CD4-positive, alpha-beta T cell (primary cell): ENCODE measurements at regions not wholly inside any gene's neighbourhood (a gene's known extent, or its start where the extent isn't known, plus 50 kb on each side); places are given as distances from the start of the nearest gene placed in this dataset.

Experiments used
- ATAC-seq: fragments of 200-7000 bp; cut with Tn5 transposase; one replicate; pipeline ENCODE4 v1.10.0; 2022; ENCODE audit warnings: mild to moderate bottlenecking; ENCODE audit not compliant: poor library complexity
- CTCF ChIA-PET: fragments of 350-600 bp; sonication (Branson Sonifier 250); formaldehyde crosslinking; loops from one replicate; lab custom pipeline; 2021; ENCODE audit warnings: antibody characterized with exemption, inconsistent platforms; lab: Charles Lee
- POLR2A ChIA-PET: fragments of 350-600 bp; sonication (Branson Sonifier 250); formaldehyde crosslinking; loops from one replicate; lab custom pipeline; 2021; ENCODE audit warnings: antibody characterized with exemption, inconsistent platforms; lab: Charles Lee
- DNase-seq, 14 experiments: peaks; one replicate each; pipeline ENCODE4 v3.0.0-alpha.2; 2013 to 2020; ENCODE audit warnings: mixed read lengths in 2 of 14
- H3K27ac ChIP-seq, 2 donors: one replicate each; pipeline versions ENCODE4 v1.5.1 to v1.7.0; 2013; ENCODE audit warnings: low read length in 2 of 2, low read depth in 1 of 2, mild to moderate bottlenecking in 1 of 2
- H3K27me3 ChIP-seq, 2 experiments: 1 replicate in 1 of 2; 2 replicates in 1 of 2; pipeline versions ENCODE4 v1.6.1 to v1.7.0; 2013; ENCODE audit warnings: low read length in 2 of 2, control low read depth in 1 of 2, mild to moderate bottlenecking in 1 of 2, moderate library complexity in 1 of 2; ENCODE audit not compliant: insufficient read depth in 2 of 2, control insufficient read depth in 1 of 2
- H3K36me3 ChIP-seq: one replicate; pipeline ENCODE4 v1.6.1; 2013; ENCODE audit warnings: low read length, control low read depth; ENCODE audit not compliant: insufficient read depth
- H3K4me1 ChIP-seq: one replicate; pipeline ENCODE4 v1.6.1; 2013; ENCODE audit warnings: low read length, control low read depth; ENCODE audit not compliant: insufficient read depth
- H3K4me3 ChIP-seq: one replicate; pipeline ENCODE4 v1.5.1; 2013; ENCODE audit warnings: mild to moderate bottlenecking, low read length, moderate library complexity
- H3K9me3 ChIP-seq, 2 experiments: 1 replicate in 1 of 2; 2 replicates in 1 of 2; pipeline versions ENCODE4 v1.6.1 to v1.7.0; 2013; ENCODE audit warnings: low read length in 2 of 2, mild to moderate bottlenecking in 2 of 2, control low read depth in 1 of 2, moderate library complexity in 1 of 2; ENCODE audit not compliant: control insufficient read depth in 1 of 2, insufficient read depth in 1 of 2
- H3K27ac Mint-ChIP-seq: one replicate; pipeline ENCODE4 v1.8.0; 2020; ENCODE audit warnings: mixed read lengths
- H3K27me3 Mint-ChIP-seq: one replicate; pipeline ENCODE4 v1.8.0; 2021; ENCODE audit warnings: mixed read lengths
- H3K36me3 Mint-ChIP-seq: one replicate; pipeline ENCODE4 v1.8.0; 2021; ENCODE audit warnings: low read depth, mixed read lengths
- H3K4me1 Mint-ChIP-seq: one replicate; pipeline ENCODE4 v1.8.0; 2021; ENCODE audit warnings: low read depth, mixed read lengths
- H3K4me3 Mint-ChIP-seq: one replicate; pipeline ENCODE4 v1.8.0; 2020; ENCODE audit warnings: mild to moderate bottlenecking, mixed read lengths
- H3K9me3 Mint-ChIP-seq: one replicate; pipeline ENCODE4 v1.8.0; 2020; ENCODE audit warnings: mixed read lengths
- intact Hi-C, 2 experiments: fragments of 100-400 bp; cut with DNase I in 1 of 2; cut with micrococcal nuclease in 1 of 2; formaldehyde crosslinking; loops; one replicate each; pipeline versions ENCODE4 v1.15.1 to v1.9.0; 2023 to 2025; cut with DNase I, micrococcal nuclease
- TF ChIP-seq, protein P1 (sequence below): fragments of 200-600 bp; IDR thresholded peaks from one replicate; pipeline ENCODE4 v1.8.0; 2022; ENCODE audit warnings: antibody characterized with exemption, mild to moderate bottlenecking

DNA sequence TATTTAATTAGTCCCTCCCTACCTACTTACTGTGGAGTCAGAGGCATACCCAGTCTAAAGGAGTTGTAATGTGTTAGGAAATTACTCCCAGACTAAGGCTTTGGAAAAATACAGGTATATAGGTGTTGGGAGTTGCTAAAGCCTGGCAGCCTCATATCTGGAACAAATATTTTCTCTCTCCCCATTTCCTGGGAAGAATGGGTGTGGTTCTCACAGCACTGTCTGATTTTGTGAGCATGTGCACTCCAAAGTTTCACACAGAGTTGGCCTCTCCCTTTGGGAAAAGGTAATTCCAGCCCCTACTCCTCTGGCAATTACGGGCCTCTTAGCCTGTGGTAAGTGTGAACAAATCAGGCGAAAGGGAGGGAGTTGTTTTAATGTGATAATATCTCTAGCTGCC lies 187.0 kb downstream of the MID1IP1 start:
- ATAC-seq (no peak), DNase-seq (no peak)
- no peaks in the 10 kb centered on the region for H3K36me3 Mint-ChIP-seq
- H3K27me3 Mint-ChIP-seq: no peaks in the 10 kb centered on the region
- ChIA-PET POLR2A (no interaction called here), CTCF (interaction anchor here (1.8 kb wide), 1 partner anchor 220 kb away, joined by 4 read pairs; no protein-coding TSS in a partner anchor)
- Histone ChIP-seq H3K4me3 (no peak overlapping the region), H3K27me3 (no peaks in the 10 kb centered on the region), H3K27ac (no peak overlapping the region), H3K4me1 (no peaks in the 10 kb centered on the region), H3K9me3 (no peaks in the 10 kb centered on the region), H3K36me3 (no peaks in the 10 kb centered on the region)
- no peak overlapping the region for H3K27ac Mint-ChIP-seq
- TF ChIP-seq, protein P1, sequence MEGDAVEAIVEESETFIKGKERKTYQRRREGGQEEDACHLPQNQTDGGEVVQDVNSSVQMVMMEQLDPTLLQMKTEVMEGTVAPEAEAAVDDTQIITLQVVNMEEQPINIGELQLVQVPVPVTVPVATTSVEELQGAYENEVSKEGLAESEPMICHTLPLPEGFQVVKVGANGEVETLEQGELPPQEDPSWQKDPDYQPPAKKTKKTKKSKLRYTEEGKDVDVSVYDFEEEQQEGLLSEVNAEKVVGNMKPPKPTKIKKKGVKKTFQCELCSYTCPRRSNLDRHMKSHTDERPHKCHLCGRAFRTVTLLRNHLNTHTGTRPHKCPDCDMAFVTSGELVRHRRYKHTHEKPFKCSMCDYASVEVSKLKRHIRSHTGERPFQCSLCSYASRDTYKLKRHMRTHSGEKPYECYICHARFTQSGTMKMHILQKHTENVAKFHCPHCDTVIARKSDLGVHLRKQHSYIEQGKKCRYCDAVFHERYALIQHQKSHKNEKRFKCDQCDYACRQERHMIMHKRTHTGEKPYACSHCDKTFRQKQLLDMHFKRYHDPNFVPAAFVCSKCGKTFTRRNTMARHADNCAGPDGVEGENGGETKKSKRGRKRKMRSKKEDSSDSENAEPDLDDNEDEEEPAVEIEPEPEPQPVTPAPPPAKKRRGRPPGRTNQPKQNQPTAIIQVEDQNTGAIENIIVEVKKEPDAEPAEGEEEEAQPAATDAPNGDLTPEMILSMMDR: no peak
- no peak overlapping the region for H3K4me3 Mint-ChIP-seq
- H3K9me3 Mint-ChIP-seq: no peaks in the 10 kb centered on the region
- peaks cover 6% of the 10 kb centered on the region for H3K4me1 Mint-ChIP-seq
- intact Hi-C loops: loop anchor here in 1 of 2 experiments (5.0 kb wide), 1 partner anchor 159 kb away; no protein-coding TSS in a partner anchor

DNA sequence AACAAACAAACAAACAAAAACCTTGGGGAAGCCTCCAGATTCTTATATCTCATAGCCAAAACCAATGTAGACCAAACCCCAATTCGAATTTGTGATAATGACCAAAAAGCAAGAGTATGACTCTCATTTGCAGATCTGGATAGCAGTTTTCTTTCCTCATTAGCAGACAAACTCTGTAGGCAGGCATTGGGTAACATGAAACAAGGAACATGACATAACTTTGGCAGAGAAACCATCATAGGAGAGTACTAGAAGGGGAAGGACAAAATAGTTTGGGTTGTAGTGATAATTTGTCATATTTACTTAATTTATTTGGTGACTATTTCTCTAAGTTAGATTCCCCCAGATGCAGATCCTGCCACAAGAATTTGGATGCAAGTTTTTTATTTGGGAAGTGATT lies 187.8 kb downstream of the MID1IP1 start:
- no peak for ATAC-seq
- no peaks in the 10 kb centered on the region for H3K36me3 Mint-ChIP-seq
- Histone ChIP-seq H3K27ac (no peak overlapping the region), H3K36me3 (no peaks in the 10 kb centered on the region), H3K27me3 (no peaks in the 10 kb centered on the region), H3K4me1 (no peaks in the 10 kb centered on the region), H3K4me3 (no peak overlapping the region), H3K9me3 (no peaks in the 10 kb centered on the region)
- H3K9me3 Mint-ChIP-seq: no peaks in the 10 kb centered on the region
- no peak for DNase-seq
- ChIA-PET POLR2A (no interaction called here), CTCF (no interaction called here)
- H3K4me3 Mint-ChIP-seq: no peak overlapping the region
- TF ChIP-seq, protein P1: no peak
- H3K4me1 Mint-ChIP-seq: peaks cover 6% of the 10 kb centered on the region
- no peaks in the 10 kb centered on the region for H3K27me3 Mint-ChIP-seq
- intact Hi-C loops: loop anchor here in 1 of 2 experiments (5.0 kb wide), 1 partner anchor 158 kb away; no protein-coding TSS in a partner anchor
- H3K27ac Mint-ChIP-seq: no peak overlapping the region

DNA sequence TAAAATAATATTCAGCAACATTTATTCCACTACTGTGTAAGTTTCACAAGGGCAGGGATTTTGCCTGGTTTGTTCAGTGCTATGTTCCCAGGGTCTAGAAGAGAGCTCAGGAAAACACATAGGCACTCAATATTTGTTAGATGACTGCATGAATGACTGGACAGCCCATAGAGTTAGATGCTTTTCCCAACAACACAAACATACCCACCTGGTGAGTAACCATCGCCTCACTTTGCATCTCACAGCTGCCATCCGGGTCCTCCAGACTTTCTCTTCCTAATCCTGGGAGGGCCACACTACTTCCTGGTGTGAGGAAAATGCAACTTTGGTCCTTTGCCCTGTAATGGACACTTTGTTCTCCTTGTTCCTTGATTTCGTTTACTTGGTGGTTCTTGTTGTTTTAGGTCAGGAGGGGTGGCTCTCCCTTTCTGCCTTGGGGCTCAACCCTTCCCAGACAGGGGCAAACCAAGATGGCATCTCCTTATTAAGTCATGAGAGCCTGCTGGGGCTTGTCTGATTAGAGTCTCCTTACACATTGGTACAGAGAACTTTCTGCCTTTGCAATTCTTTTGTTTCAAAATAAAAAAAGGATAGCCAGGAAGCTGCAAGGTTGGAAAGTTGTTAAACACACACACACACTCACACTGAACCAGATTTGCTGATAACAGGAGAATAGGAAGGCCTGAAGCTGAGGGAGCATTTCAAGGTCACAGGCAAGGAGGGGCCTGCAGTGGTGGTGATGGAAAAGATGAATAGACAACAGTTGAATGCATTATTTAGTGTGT lies 190.6 kb downstream of the MID1IP1 start:
- Mint-ChIP-seq H3K27ac (no peak overlapping the region), H3K4me3 (no peak overlapping the region), H3K27me3 (no peaks in the 10 kb centered on the region), H3K4me1 (no peaks in the 10 kb centered on the region), H3K9me3 (no peaks in the 10 kb centered on the region), H3K36me3 (no peaks in the 10 kb centered on the region)
- TF ChIP-seq, protein P1: no peak
- ChIA-PET CTCF (no interaction called here), POLR2A (no interaction called here)
- H3K27ac ChIP-seq: no peak overlapping the region
- H3K36me3 ChIP-seq: no peaks in the 10 kb centered on the region
- H3K4me1 ChIP-seq: no peaks in the 10 kb centered on the region
- ATAC-seq (no peak), DNase-seq (no peak)
- H3K27me3 ChIP-seq: no peaks in the 10 kb centered on the region
- no peaks in the 10 kb centered on the region for H3K9me3 ChIP-seq
- no peak overlapping the region for H3K4me3 ChIP-seq
- intact Hi-C loops: no loop called here
